ENCODE measurements at regions not wholly inside any gene's neighbourhood (a gene's known extent, or its start where the extent isn't known, plus 50 kb on each side); places are given as distances from the start of the nearest gene placed in this dataset.

GRCh38 chr5:97847920-97848631 is 665.0 kb upstream of the RIOK2 start:
- TF ChIP-seq SMC3 (IDR thresholded peaks at IDR 0.05; ENCODE audit: low read depth, low read length) (no peak), RCOR1 (IDR thresholded peaks at IDR 0.05; ENCODE audit: insufficient replicate concordance, low read length) (no peak), CTCF (conservative IDR thresholded peaks at IDR 0.05; ENCODE audit: low read depth, low read length) (no peak), ELK1 (IDR thresholded peaks at IDR 0.05; ENCODE audit: borderline replicate concordance, low read depth, low read length) (no peak)
